Mononuclear cell (primary cell): ENCODE measurements at regions not wholly inside any gene's neighbourhood (a gene's known extent, or its start where the extent isn't known, plus 50 kb on each side); places are given as distances from the start of the nearest gene placed in this dataset.
"Not testable (repeated sequence)": the region's sequence is repeated elsewhere in the genome, so short reads cannot be mapped to it uniquely, and the experiment has no call there.

Source experiments
- H3K27me3 ChIP-seq: 2 replicates; pipeline ENCODE4 v1.6.0; 2011; ENCODE audit warnings: low read length, control low read depth; ENCODE audit not compliant: insufficient read depth
- H3K4me1 ChIP-seq: 2 replicates; pipeline ENCODE4 v1.5.1; 2011; ENCODE audit warnings: mild to moderate bottlenecking, low read length, control low read depth; ENCODE audit not compliant: insufficient read depth
- H3K4me3 ChIP-seq: 2 replicates; pipeline ENCODE4 v1.5.1; 2011; ENCODE audit warnings: mild to moderate bottlenecking, low read length, moderate library complexity
- H3K9me3 ChIP-seq: 2 replicates; pipeline ENCODE4 v1.5.1; 2011; ENCODE audit warnings: low read depth, mild to moderate bottlenecking, control low read depth, low read length

- not testable (repeated sequence) for H3K27me3 ChIP-seq, H3K4me1 ChIP-seq, H3K4me3 ChIP-seq, H3K9me3 ChIP-seq
Measured at GRCh38 chr4:189721016-189721993, 219.4 kb upstream of the FRG1 start.

DNA sequence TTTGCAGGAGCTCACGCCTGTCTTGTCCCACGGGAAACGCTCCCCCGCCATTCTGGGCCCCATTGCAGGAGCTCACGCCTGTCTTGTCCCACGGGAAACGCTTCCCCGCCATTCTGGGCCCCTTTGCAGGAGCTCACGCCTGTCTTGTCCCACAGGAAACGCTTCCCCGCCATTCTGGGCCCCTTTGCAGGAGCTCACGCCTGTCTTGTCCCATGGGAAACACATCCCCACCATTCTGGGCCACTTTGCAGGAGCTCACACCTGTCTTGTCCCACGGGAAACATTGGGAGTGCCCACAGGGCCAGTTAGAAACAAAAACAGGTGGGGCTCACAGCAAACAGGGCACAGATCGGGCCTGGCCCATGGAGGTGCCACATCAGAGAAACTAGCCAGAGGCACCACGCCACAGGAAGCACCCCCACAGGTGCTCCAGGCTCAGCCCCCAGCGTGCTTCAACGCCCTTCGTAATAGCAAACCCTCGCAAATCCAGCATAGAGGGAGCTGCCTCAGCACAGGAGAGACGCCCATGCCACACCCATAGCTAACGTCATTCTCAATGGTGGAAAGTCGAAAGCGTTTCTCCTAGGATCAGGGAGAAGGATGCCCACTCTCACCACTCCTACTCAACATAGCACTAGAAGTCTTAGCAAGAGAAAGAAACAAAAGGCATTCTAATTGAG lies 218.2 kb upstream of the FRG1 start:
- not testable (repeated sequence) for H3K27me3 ChIP-seq, H3K4me3 ChIP-seq, H3K9me3 ChIP-seq, H3K4me1 ChIP-seq

GRCh38 chr4:189727982-189728638 lies 212.6 kb upstream of the FRG1 start:
- H3K9me3 ChIP-seq, H3K27me3 ChIP-seq, H3K4me1 ChIP-seq, H3K4me3 ChIP-seq: not testable (repeated sequence)

GRCh38 chr4:189731989-189732388 lies 208.7 kb upstream of the FRG1 start:
- not testable (repeated sequence) for H3K9me3 ChIP-seq, H3K27me3 ChIP-seq, H3K4me1 ChIP-seq, H3K4me3 ChIP-seq

DNA sequence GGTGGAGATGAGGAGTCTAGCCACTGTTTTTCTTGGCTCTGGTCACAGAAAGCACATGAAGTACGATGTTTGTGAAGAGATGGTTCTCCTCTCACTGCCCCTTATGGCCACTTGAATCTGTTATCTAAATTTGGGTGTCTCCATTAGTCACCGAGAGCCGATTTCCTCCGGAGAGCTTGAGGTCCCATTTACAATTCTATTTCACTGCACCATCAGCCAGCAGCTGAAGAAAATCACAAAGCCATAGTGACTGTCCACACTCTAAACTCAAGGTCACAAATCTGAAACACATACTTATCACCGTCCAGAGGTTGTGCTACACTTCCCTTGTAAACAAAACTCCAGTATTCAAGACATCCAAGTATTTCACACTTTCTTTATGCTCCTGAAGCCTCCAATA lies 207.2 kb upstream of the FRG1 start:
- H3K4me3 ChIP-seq, H3K4me1 ChIP-seq, H3K9me3 ChIP-seq, H3K27me3 ChIP-seq: not testable (repeated sequence)

- H3K27me3 ChIP-seq, H3K4me1 ChIP-seq, H3K4me3 ChIP-seq, H3K9me3 ChIP-seq: not testable (repeated sequence)
Measured at GRCh38 chr4:189734648-189735267, 205.9 kb upstream of the FRG1 start.

- not testable (repeated sequence) for H3K27me3 ChIP-seq, H3K4me1 ChIP-seq, H3K4me3 ChIP-seq, H3K9me3 ChIP-seq
Measured at GRCh38 chr4:189736656-189737055, 204.0 kb upstream of the FRG1 start.

DNA sequence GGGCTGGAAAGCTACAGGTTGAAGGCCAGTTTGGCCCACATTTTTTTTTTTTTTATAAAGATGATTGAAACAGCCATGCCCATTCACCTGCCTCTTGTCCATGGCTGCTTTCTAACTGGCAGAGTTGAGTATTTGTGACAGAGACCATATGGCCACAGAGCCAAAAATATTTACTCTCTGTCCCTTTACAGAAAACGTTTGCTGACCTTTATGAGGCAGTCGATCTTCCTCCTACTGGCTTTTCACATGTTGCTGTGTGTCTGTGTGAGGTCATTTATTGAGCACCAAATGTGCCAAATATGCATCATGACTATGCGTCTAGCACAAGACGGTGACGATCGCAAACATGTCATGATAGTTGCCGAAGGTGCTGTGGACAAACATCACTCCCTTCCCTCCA lies 200.6 kb upstream of the FRG1 start:
- H3K27me3 ChIP-seq, H3K4me1 ChIP-seq, H3K4me3 ChIP-seq, H3K9me3 ChIP-seq: not testable (repeated sequence)

- H3K4me3 ChIP-seq: no peak overlapping the region
- no peaks in the 10 kb centered on the region for H3K27me3 ChIP-seq
- no peaks in the 10 kb centered on the region for H3K4me1 ChIP-seq
- no peaks in the 10 kb centered on the region for H3K9me3 ChIP-seq
Measured at GRCh38 chr4:189740873-189741272, 199.8 kb upstream of the FRG1 start.

DNA sequence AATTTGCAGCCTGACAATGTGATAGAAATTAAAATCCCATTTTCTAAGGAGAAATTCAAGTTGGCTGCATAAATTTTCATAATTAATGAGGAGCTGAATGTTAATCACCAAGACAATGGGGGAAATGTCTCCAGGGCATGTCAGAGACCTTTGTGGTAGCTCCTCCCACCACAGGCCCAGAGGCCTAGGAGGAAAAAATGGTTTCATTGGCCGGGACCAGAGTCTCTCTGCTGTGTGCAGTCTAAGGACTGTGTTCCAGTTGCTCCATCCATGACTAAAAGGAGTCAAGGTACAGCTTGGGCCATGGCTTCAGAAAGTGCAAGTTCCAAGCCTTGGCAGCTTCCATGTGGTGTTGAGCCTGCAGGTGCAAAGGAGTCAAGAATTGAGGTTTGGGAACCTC lies 187.6 kb upstream of the FRG1 start:
- H3K4me1 ChIP-seq, H3K4me3 ChIP-seq, H3K27me3 ChIP-seq, H3K9me3 ChIP-seq: not testable (repeated sequence)

DNA sequence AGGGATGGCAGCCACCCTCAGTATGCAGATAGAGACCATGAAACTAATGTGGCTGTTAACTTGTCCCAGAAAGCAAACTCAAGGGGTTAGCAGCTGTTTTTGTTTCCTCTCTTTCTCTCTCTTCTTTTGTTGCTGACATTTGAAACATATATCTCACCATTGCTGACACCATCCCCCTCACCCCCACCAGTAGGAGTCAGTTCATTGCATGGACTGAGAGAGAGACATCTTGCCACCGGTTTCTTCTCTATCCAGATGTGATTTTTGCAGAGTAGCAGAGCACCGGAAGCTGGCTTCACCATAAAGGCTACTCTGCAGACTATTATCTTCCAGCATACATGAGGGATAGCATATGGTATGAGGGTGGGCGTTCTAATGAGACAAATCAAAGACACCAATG lies 177.1 kb upstream of the FRG1 start:
- Histone ChIP-seq H3K27me3 (no peaks in the 10 kb centered on the region), H3K4me1 (no peaks in the 10 kb centered on the region), H3K9me3 (no peaks in the 10 kb centered on the region), H3K4me3 (no peak overlapping the region)

- Histone ChIP-seq H3K9me3 (no peaks in the 10 kb centered on the region), H3K4me1 (no peaks in the 10 kb centered on the region), H3K27me3 (no peaks in the 10 kb centered on the region), H3K4me3 (no peak overlapping the region)
Measured at GRCh38 chr4:189765301-189765700, 175.4 kb upstream of the FRG1 start.

DNA sequence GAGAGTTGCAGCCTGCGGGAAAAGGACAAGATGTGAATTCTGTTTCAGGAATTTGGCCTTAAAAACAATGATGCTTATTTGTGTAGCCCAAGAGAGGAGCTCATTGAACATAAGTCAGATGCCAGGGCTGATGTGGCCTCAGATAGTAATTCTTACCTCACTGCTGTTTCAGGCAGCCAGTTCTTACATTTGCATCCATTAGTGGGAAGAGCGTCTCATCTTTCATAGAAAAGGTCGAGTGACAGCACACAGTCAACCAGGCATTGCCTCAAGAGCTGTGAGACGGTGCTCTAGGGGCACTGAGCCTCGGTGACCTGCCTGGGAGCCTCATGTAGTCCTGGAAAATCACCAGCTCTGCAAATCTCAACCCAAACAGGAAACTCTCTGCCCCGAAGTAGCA lies 174.9 kb upstream of the FRG1 start:
- no peaks in the 10 kb centered on the region for H3K4me1 ChIP-seq

GRCh38 chr4:189767941-189768340 lies 172.7 kb upstream of the FRG1 start:
- H3K4me1 ChIP-seq: no peaks in the 10 kb centered on the region
- no peaks in the 10 kb centered on the region for H3K27me3 ChIP-seq
- no peaks in the 10 kb centered on the region for H3K9me3 ChIP-seq
- H3K4me3 ChIP-seq: no peak overlapping the region

More for the DNA sequence above, 174.9 kb upstream of the FRG1 start:
- Histone ChIP-seq H3K4me3 (no peak overlapping the region), H3K9me3 (no peaks in the 10 kb centered on the region), H3K27me3 (no peaks in the 10 kb centered on the region)

- Histone ChIP-seq H3K9me3 (no peaks in the 10 kb centered on the region), H3K27me3 (no peaks in the 10 kb centered on the region), H3K4me1 (no peaks in the 10 kb centered on the region), H3K4me3 (no peak overlapping the region)
Measured at GRCh38 chr4:189769131-189769530, 171.5 kb upstream of the FRG1 start.
